Glomerular endothelial cell (primary cell): ENCODE measurements at regions not wholly inside any gene's neighbourhood (a gene's known extent, or its start where the extent isn't known, plus 50 kb on each side); places are given as distances from the start of the nearest gene placed in this dataset.

Experiments
- DNase-seq: peaks from one replicate; pipeline ENCODE4 v3.0.0-alpha.2; 2011; ENCODE audit warnings: low read depth, low spot score; ENCODE audit errors: extremely low read depth

DNA sequence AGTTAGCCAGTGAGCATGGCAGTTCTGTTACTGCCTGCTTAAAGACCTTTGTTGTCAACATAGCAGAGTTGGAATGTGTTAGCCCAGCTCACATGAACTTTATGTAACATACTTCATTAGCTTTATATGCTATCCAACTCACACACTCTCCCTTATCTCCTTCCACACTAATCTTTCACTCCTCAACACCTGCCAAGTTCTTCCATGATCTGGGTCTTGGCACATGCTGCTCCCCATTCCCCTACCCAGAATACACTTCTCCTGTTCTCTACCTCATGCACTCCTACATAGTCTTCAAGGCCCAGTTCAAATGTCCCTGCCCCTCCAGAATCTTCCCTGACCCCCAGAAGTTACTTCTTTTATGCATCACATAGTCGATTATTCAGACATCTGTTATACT is 179.3 kb downstream of the KATNAL1 start:
- DNase-seq = no peak

DNA sequence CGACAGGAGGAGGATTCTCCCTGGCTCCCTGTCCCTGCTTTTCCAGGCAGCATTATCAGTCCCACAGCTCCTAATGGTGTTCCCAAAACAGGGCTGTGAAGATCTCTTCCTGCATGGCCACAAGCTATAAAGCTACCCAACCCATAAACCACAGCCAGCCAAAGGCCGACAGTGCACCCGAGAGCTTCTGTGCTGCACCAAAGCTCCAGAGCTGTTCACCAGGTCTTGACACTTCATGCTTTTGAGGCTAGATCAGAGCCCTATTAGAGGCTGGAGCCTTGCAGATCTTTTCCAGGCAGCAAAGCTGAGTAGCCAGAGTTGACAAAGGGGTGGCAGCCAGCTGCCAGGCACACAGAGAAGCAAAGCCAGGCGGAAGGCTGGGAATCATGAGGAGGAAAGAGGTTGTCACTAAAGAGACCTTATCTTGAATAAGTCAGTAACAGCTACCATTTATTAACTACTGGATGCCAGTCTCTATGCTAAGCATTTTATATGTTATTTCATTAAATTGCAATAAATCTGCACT is 180.4 kb downstream of the KATNAL1 start:
- no peak for DNase-seq

DNA sequence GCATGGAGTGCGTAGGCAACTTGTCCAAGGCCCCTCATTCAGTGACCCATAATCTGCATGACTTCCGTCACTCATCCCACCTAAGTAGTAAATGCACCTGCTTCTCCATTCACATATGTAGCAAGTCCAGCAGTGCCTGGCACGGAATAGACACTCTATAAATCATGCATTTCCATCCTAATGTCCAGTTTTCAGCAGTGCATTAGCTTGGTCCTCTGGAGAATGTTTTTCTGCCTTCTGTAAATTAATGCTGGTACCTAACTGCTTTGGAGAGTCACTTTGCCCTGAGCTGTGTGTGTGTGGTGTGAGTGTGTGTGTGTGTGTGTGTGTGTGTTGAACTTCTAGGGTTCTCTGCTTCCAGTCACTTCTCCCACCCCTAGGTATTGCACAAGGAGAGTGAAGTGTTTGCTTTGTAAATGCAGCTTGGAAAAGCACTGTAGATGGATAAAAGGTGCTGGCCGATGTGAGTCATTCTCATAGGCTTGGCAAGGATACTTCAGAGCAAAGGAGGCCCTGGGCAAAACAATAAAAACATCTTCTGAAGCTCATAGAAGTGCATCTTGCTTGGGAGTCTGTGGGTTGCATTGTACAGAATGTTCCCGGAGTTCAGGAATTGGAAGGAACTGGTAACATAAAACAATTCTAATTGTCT is 181.8 kb downstream of the KATNAL1 start:
- DNase-seq = no peak

DNA sequence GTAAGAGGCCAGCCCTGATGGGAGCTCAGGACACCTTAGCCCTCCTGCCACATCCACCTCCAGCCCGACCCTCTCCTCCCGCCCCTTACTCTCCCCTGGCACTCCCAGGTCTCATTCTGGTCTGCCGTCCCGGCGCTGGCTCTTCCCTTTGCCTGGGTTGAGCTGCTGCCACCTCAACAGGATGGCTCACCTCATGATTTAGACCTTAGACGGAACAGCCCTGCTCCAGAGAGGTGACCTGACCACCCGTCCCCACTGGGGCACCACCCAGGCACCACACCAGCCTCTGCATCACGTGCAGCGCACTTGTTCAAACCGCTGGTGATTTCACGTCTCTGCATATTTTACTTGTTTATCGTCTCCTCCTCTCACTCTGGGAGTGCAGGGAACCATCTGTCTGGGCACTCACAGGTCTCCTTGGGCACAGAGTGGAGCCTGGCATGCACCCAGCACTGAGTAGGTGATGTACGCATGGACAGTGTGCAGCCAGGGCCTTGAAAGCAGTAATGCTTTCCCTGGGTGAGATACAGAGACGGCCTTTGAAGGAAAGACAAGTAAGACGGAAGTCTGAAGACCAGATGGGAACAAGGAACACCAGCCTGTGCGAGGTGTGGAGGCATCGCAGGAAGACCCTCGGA is 183.1 kb downstream of the KATNAL1 start:
- DNase-seq = no peak

DNA sequence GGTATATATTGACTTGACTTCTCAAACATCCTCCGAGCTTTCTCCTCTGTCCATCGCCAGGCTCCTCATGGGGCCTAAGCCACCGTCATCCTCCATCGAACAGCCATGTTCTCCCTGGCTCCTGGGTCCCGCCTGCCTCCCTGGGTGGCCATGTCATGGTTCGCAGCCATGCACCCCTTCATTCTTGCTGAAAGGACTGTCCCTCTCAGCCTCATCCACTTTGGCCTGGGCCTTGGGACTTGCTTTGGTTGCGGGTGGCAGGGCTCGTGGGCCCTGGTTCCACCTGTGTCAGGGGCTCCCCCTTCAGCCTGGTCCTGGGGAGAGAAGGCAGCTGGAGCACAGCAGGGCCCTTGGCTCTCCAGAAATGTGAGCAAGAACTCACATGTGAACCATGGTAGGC is 183.8 kb downstream of the KATNAL1 start:
- DNase-seq = no peak

DNA sequence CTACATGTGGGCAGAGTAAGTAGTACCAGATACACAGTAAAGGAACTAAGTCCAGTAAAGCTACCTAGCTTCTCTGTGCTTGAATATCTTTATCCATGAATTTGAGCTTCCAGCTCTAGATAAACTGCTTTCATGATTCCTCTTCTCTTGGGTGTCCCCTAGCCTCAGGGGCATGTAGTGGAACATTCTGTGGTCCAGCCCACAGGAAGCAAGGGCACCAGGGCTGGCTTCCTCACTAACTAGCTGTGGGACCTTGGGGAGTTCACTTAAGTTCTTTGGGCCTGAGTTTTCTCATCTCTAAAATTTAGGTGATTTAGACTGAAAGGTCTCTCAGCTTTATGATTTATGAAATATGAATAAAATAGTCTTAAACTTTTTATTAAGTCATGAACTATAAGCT is 185.7 kb downstream of the KATNAL1 start:
- DNase-seq = no peak

DNA sequence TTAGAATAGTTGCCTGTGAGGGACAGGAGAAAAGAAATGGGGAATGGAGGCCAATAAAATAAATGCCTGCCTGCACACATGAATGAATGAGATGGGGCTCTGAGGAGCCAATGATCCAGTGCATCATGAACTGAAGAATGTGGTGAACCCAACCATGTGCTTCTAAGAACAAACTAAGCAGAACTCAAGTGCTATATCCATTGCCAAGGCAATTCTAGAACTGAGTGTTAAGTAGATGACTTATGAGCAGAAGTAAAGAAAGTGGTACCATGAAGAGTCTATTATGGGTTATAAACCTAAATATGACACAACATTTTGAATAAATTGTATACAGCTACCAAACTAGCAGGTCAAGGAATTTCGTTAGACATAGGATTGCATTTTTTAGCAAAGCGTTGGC is 186.1 kb downstream of the KATNAL1 start:
- no peak for DNase-seq

DNA sequence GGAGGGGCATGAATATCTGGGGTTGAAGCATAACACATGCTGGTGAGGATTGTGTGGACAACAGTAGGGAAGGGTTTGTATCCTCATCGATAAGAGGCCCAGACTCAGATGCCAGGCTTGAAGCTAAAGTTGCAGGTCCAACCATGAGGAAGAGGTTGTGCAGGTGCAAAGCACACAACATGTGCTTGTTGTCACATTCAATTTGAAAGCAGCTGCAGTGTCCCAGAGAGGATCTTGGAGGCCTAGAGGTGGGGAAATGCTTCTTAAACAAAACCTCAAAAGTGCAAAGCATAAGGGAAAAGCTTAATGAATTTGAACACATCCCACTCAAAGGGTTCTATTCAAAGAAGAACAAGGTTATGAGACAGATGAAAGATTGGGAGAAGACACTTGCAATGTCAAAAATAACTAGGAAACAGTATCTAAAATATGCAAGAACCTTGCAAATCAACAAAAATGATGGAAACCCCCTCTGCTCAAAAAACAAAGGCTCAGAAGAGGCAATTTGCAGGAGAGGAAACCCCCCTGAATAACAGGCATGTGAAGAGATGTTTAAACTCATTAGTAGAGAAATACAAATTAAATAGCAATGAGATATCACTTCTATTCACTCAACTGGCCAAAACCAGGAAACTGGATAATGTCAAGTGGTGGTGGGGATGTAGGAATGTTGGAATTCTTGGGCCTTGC is 187.1 kb downstream of the KATNAL1 start:
- DNase-seq = no peak

DNA sequence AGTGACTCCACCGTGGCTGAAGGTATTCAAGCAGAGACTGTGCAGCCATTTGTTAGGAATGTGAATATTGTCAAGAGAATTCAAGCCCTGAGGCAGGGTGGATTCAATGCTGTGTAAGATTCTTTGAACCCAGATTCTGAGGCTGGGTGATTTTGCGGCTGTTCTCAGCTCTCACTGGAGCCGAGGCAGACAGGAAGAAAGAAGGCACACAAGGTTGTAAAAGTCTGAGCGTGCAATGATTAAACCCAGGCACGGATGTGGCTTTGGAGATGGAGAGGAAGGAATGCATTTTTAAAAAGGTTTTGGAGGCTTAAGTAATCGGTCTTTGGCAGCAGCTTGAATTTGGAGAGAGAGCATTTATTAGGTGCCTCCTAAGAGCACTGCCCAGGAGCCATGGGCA is 187.9 kb downstream of the KATNAL1 start:
- DNase-seq = no peak

DNA sequence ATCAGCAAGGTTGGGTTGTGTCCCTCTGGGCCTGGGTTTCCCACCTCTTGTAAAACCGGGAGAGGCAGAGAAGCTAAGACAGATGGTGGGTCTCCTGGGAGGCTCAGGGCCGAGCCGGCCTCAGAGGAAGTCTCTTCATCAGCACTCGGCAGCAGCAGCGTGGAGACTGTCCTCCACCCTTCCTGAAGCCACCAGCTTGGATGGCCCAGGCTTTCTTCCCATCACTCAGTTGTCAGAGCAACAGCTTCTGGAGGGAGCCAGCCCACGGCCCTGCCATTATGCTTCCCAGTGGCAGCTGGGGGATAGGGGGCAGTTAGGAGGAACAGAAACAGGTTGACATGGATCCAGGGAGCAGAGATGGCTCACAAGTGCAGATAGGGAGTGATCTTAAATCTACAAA is 191.0 kb downstream of the KATNAL1 start:
- DNase-seq = no peak

DNA sequence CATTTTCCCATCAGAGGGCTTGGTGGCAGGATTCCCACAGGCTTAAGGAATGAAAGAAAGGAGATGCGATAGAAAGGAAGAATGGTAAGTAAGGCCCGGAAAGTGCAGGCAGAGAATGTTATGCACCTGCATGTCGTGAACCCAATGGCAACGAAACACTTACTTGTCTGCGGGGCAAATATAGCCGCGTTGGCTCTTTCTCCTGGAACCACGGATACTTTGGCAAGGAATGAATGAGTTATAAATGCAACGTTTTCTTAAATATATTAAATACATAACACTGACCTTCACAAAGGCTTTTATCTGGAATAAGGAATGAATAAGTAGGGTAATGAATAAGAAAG is 192.1 kb downstream of the KATNAL1 start:
- DNase-seq = no peak

DNA sequence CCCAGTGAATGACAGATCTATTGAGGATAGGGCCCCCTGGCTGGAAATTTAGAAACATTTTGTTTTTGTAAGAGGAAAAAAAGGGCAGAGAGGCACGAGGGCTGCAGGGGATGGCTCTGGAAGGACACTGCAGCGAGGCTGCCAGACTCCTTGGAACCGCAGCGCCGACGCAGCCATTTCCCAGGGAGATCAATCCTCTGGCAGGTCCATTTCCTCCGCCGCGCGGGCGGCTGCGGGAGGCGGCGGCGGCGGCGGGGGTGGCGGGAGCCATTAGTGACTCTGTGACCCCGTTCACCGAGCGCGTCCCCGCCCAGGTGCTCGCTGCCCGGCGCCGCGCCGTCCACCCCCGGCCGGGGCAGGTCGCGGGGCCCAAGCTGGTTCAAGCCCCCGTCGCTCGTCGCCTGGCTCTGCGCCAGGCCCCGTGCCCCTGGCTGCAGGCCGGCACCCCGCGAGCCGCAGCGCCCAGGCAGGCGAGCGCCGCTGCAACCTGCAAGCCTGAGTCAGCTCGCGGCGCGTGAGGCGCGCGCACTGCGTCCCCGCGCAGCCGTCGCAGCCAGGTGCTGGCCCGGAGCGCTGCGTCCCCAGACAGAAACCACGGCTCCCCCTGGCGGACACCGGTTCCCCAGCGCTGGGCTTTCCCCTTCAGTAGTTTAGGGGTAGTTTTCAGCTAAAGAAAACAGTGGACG is 192.6 kb downstream of the KATNAL1 start:
- no peak for DNase-seq

DNA sequence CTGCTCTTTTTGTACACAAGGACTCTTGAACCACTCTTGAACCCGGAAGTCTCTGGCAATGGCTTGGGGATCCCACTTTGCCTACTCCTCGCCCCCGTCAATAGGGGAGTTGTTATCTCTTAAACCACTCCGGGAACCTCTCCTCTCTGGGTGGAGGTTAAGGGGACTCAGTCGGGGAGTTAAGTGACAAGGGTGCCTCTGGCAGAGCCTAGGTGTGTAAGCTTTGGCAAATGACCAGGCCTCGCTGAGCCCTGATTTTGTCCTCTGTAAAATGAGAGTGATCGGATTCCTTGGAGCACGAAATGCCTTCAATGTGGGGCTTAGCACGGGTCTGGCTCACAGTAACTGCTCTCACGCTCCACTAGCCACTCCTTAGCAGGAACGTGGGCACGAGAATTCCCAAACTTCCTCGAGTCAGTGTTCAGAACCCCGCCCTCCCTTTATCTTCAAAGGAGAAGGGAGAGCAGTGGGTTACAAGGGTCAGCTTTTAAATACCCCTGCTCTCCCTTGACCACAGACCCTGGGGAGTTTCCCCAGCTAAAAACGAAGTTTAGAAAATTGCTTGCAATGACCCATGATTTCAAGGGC is 193.3 kb downstream of the KATNAL1 start:
- no peak for DNase-seq

DNA sequence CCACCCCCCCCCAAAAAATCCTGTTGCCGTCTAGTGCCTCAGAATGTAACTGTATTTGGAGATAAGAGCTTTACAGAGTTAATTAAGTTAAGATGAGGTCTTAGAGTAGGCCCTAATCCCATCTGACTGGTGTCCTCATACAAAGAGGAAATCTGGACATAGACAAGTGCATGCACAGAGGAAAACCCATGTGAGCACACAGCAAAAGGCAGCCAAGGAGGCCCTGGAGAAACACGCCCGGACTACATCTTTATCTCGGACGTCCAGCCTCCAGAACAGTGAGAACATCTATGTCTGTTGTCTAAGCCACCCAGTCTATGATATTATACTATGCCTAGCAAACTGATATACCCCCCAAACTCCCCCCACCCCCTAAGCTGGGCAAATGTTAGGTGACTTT is 193.8 kb downstream of the KATNAL1 start:
- DNase-seq = no peak

DNA sequence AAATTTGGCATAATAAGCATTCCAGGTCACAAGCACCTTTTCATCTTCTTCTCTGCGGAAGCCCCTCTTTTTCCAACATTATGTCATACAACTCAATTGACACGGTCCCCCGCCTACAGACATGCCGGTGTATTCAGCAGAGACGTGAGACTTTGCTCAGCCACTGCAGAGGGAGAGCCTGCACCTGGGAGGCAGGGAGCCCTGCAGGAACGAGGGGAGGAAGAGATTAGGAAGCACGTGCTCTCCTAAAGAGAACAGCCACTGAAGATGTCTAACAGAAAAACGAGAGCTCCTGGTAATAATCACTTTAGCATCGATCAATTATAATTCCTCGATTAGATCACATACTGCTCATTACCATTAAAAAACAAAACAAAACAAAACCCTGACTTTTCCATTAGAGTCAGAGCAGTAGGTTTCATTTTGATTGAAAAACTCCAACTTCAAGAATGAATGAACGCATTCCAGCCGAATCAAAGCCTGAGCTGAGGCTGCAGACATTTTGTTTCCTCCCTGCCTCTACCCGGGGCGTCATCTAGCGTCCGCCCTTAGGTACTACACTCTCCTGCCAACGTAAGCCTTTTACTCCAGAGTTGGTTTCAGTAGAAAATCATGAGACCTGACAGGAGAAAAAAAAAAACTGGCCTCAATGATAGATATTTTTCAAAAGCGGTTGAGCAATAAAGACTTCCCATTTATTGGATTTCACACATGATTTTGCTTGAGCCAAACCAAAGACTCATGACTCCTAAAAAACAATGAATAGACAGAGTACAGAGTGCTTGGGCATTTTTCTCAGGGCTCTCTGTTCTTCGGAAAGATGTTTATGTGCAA is 194.5 kb downstream of the KATNAL1 start:
- DNase-seq = no peak

DNA sequence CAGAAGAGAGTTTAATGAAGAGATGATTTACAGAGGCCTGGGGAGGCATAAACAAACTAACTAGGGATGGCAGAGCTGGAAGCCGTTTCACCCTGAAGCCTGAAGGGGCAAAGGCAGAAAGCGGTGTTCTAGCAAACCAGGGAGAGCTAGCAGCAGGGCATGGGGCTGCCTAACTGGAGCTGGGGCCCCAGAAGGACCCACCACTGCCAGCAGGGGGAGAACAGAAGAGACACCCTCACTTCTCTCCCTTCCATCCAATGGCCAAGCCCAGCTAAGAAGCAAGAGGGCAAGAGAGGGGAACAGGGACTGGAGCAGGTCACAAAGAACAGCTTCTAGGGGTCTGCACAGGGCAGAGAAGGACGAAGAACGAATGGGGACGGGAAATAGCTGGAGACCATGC is 195.5 kb downstream of the KATNAL1 start:
- DNase-seq = no peak

DNA sequence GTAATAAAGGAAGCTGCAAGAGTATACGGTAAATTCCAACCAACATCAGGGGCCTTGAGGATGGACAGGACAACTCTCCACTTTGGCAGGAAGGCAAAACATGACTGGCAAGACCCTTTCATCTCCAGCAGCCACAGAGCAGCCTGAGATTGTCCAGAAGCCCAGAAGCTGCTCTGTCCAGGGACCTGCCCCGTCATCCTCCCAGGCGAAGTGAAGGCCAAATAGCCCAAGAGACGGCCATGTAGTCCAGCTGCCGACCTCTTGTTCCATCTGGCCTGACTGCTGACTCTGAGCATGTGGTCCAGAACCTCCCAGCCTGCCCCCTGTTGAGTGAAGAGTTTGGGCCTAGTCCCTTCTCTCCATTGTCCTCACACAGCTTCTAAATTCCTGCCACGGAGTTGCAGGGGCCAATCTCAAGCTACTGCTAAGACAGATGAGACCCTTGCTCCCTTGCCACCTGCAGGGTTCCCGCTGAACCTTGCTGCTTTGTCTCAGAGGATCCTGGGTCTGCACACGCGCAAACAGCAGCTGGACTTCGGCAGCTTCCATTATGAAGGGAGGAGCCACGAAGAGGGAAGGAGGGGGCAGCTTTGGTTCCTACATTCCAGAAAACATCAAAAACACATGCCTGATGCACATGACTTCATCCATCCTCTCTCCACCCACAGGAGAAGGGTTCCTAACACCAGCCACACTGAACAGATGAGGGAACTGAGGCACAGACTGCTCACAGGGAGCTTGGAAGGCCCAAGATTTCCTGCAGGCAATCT is 196.9 kb downstream of the KATNAL1 start:
- DNase-seq = no peak

DNA sequence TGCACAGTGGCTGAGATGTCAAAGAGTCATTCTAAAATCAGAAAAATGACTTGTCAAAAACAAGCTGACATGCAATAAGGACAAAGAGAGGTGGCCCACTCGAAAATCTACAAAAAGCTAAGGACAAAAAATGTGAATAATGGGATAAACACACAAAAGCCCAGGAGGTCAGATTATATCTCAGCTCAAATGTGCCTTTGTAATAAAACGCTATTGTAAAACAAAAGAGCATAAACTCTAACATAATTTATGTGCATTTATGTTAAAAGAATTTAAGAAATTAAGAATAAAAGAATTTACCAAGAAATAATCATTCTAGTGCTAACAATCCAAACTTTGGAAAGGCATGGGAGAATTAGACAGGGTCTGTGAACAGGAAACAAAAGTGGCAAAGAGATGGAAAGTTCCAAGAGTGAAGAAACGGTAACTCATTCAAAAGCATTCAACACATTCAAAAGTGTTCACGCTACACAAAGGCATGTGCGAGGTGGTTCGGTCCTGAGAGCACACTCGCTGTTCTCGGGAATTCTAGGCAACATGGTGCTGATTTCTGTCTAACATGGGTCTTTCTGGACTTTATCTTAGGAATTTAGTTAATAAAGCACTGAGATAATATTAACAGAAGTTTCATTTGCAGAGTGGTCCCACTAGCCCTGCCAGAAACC is 197.7 kb downstream of the KATNAL1 start:
- no peak for DNase-seq

DNA sequence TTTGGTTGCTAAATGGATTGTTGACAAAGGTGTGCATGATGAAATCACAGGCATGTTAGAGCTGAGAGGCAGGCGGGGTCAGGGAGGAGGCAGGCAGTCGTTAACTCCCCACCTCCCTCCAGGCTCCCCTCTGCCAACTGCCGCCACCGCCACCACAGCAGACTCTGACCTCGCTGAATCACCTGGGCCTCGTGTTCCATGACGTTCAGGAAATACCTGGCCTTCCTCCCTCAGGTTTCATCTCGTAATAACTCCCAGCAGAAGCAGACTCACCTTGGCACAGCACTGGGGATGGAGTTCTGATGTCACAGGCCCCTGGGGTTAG is 198.5 kb downstream of the KATNAL1 start:
- DNase-seq = no peak
